ENCODE measurements at regions not wholly inside any gene's neighbourhood (a gene's known extent, or its start where the extent isn't known, plus 50 kb on each side); places are given as distances from the start of the nearest gene placed in this dataset.

GRCh38 chr15:70316059-70316600 lies 218.4 kb upstream of the TLE3 start:
- no peaks in the 10 kb centered on the region for H3K36me3 Mint-ChIP-seq
- no peak overlapping the region for H3K4me3 ChIP-seq
- H3K27ac ChIP-seq: no peak overlapping the region
- no peaks in the 10 kb centered on the region for H3K36me3 ChIP-seq
- H3K4me3 Mint-ChIP-seq: no peak overlapping the region
- H3F3A ChIP-seq (ENCODE audit: low read depth): no peaks in the 10 kb centered on the region
- no peak overlapping the region for H3K9ac ChIP-seq
- no peaks in the 10 kb centered on the region for H3K4me1 ChIP-seq
- TF ChIP-seq EZH2 (IDR thresholded peaks at IDR 0.05) (no peak), CTCF (IDR thresholded peaks at IDR 0.05) (no peak), EZH2phosphoT487 (IDR thresholded peaks at IDR 0.05) (no peak)
- no peaks in the 10 kb centered on the region for H3K9me3 Mint-ChIP-seq
- H3K79me2 ChIP-seq (ENCODE audit: low read depth): no peaks in the 10 kb centered on the region
- H3K27me3 Mint-ChIP-seq (ENCODE audit: insufficient read depth, low read depth): peaks cover 2% of the 10 kb centered on the region
- no peak overlapping the region for H3K4me2 ChIP-seq
- H2AFZ ChIP-seq (replicated peaks): no peak overlapping the region
- H3K9me3 ChIP-seq (ENCODE audit: low read depth): no peaks in the 10 kb centered on the region
- H4K20me1 ChIP-seq (ENCODE audit: low read depth): no peaks in the 10 kb centered on the region
- peaks cover 7% of the 10 kb centered on the region for H3K4me1 Mint-ChIP-seq
- no peaks in the 10 kb centered on the region for H3K27me3 ChIP-seq
- DNase-seq (ENCODE audit: low spot score): no peak
- no peak overlapping the region for H3K27ac Mint-ChIP-seq

- no peak overlapping the region for H3K27ac Mint-ChIP-seq
These were observed 217.7 kb upstream of the TLE3 start for GRCh38 chr15:70315431-70315830.

GRCh38 chr15:70314688-70315087 lies 217.0 kb upstream of the TLE3 start:
- Mint-ChIP-seq H3K9me3 (no peaks in the 10 kb centered on the region), H3K27me3 (ENCODE audit: insufficient read depth, low read depth) (peaks cover 2% of the 10 kb centered on the region), H3K27ac (no peak overlapping the region), H3K36me3 (no peaks in the 10 kb centered on the region), H3K4me1 (peaks cover 6% of the 10 kb centered on the region), H3K4me3 (no peak overlapping the region)
- H3K9me3 ChIP-seq (ENCODE audit: low read depth): no peaks in the 10 kb centered on the region
- no peaks in the 10 kb centered on the region for H3K36me3 ChIP-seq
- H3K27me3 ChIP-seq: no peaks in the 10 kb centered on the region
- H3K27ac ChIP-seq: no peak overlapping the region
- H3F3A ChIP-seq (ENCODE audit: low read depth): no peaks in the 10 kb centered on the region
- H3K79me2 ChIP-seq (ENCODE audit: low read depth): no peaks in the 10 kb centered on the region
- H3K4me2 ChIP-seq: no peak overlapping the region
- H3K4me3 ChIP-seq: no peak overlapping the region
- no peak overlapping the region for H3K9ac ChIP-seq
- no peak for DNase-seq (ENCODE audit: low spot score)
- no peak overlapping the region for H2AFZ ChIP-seq (replicated peaks)
- H4K20me1 ChIP-seq (ENCODE audit: low read depth): no peaks in the 10 kb centered on the region
- TF ChIP-seq EZH2phosphoT487 (IDR thresholded peaks at IDR 0.05) (no peak), EZH2 (IDR thresholded peaks at IDR 0.05) (no peak), CTCF (IDR thresholded peaks at IDR 0.05) (no peak)
- no peaks in the 10 kb centered on the region for H3K4me1 ChIP-seq

More at GRCh38 chr15:70315431-70315830, 217.7 kb upstream of the TLE3 start:
- Mint-ChIP-seq H3K9me3 (no peaks in the 10 kb centered on the region), H3K27me3 (ENCODE audit: insufficient read depth, low read depth) (peaks cover 2% of the 10 kb centered on the region), H3K36me3 (no peaks in the 10 kb centered on the region), H3K4me1 (peaks cover 7% of the 10 kb centered on the region), H3K4me3 (no peak overlapping the region)
- Histone ChIP-seq H3K27me3 (no peaks in the 10 kb centered on the region), H2AFZ (replicated peaks) (no peak overlapping the region), H3K4me3 (no peak overlapping the region), H3K27ac (no peak overlapping the region), H3K36me3 (no peaks in the 10 kb centered on the region), H3K79me2 (ENCODE audit: low read depth) (no peaks in the 10 kb centered on the region), H4K20me1 (ENCODE audit: low read depth) (no peaks in the 10 kb centered on the region), H3K4me2 (no peak overlapping the region), H3K4me1 (no peaks in the 10 kb centered on the region), H3F3A (ENCODE audit: low read depth) (no peaks in the 10 kb centered on the region), H3K9ac (no peak overlapping the region), H3K9me3 (ENCODE audit: low read depth) (no peaks in the 10 kb centered on the region)
- DNase-seq (ENCODE audit: low spot score): no peak
- TF ChIP-seq EZH2 (IDR thresholded peaks at IDR 0.05) (no peak), EZH2phosphoT487 (IDR thresholded peaks at IDR 0.05) (no peak), CTCF (IDR thresholded peaks at IDR 0.05) (no peak)
